ENCODE measurements at regions not wholly inside any gene's neighbourhood (a gene's known extent, or its start where the extent isn't known, plus 50 kb on each side); places are given as distances from the start of the nearest gene placed in this dataset.

DNA sequence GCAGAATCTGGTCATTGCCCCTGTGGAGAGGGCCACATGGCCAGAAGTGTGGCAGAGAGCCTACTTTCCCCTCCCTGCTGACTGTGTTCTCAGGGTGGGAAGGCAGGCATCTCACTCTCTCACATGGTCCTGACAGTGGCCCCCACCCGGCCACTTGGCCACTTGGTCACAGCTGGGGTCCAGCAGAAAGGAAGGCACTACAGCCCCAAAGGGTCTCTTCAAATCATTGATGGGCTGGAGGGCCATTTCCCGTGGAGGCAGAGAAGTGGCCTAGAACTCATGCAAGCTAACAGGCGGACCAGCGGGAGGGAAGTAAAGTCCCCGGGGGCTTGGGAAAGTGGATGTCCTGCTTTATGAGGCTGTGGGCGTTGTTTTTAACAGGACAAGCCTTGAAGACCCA lies 125.3 kb downstream of the EMX2 start:
- TF ChIP-seq, protein P1, sequence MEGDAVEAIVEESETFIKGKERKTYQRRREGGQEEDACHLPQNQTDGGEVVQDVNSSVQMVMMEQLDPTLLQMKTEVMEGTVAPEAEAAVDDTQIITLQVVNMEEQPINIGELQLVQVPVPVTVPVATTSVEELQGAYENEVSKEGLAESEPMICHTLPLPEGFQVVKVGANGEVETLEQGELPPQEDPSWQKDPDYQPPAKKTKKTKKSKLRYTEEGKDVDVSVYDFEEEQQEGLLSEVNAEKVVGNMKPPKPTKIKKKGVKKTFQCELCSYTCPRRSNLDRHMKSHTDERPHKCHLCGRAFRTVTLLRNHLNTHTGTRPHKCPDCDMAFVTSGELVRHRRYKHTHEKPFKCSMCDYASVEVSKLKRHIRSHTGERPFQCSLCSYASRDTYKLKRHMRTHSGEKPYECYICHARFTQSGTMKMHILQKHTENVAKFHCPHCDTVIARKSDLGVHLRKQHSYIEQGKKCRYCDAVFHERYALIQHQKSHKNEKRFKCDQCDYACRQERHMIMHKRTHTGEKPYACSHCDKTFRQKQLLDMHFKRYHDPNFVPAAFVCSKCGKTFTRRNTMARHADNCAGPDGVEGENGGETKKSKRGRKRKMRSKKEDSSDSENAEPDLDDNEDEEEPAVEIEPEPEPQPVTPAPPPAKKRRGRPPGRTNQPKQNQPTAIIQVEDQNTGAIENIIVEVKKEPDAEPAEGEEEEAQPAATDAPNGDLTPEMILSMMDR (conservative IDR thresholded peaks at IDR 0.05 in 1 of 2, IDR thresholded peaks at IDR 0.05 in 1 of 2; ENCODE audit: low read depth in 1 of 2, low read length in 2 of 2) = no peak
- TF ChIP-seq EZH2 (IDR thresholded peaks at IDR 0.05; ENCODE audit: low read length, missing control alignments) = no peak
